ENCODE measurements at regions not wholly inside any gene's neighbourhood (a gene's known extent, or its start where the extent isn't known, plus 50 kb on each side); places are given as distances from the start of the nearest gene placed in this dataset.
"Not testable (repeated sequence)": the region's sequence is repeated elsewhere in the genome, so short reads cannot be mapped to it uniquely, and the experiment has no call there.

GRCh38 chr6:68031054-68031453 is 604.0 kb upstream of the ADGRB3 start:
- Histone ChIP-seq H3K27me3 (ENCODE audit: control insufficient read depth in 1 of 2, insufficient read depth in 2 of 2, low read length in 2 of 2) (no peaks in the 10 kb centered on the region), H3K36me3 (ENCODE audit: control insufficient read depth in 2 of 2, insufficient read depth in 2 of 2, low read length in 2 of 2) (no peaks in the 10 kb centered on the region), H3K27ac (ENCODE audit: low read length) (no peak overlapping the region), H3K4me3 (ENCODE audit: low read length in 2 of 2) (no peak overlapping the region), H3K9me3 (ENCODE audit: control insufficient read depth in 2 of 2, low read length in 2 of 2) (no peaks in the 10 kb centered on the region), H3K4me1 (ENCODE audit: control insufficient read depth, insufficient read depth, low read length) (no peaks in the 10 kb centered on the region), H3K9ac (ENCODE audit: low read length in 2 of 2) (no peak overlapping the region)

DNA sequence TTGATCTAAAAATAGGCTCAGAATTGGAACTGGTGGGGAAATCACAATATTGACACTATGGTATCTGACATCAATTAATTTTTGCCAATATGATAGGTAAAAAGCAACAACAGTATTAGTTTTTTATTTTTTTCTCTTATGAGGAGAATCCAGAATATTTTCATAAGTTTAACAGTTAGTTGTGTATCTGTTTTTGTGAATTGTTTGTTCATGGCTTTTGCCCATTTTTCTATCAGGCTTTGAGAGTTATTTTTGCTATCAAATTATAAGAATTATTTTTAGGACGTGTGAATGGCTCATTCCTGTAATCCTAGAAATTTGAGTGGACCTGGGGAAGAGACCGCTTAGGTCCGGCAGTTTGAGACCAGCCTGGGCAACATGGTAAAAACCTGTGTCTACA is 608.6 kb upstream of the ADGRB3 start:
- Histone ChIP-seq H3K27me3 (ENCODE audit: control insufficient read depth in 1 of 2, insufficient read depth in 2 of 2, low read length in 2 of 2) (no peaks in the 10 kb centered on the region), H3K27ac (ENCODE audit: low read length) (no peak overlapping the region), H3K9ac (ENCODE audit: low read length in 2 of 2) (no peak overlapping the region), H3K4me1 (ENCODE audit: control insufficient read depth, insufficient read depth, low read length) (no peaks in the 10 kb centered on the region), H3K4me3 (ENCODE audit: low read length in 2 of 2) (no peak overlapping the region), H3K9me3 (ENCODE audit: control insufficient read depth in 2 of 2, low read length in 2 of 2) (no peaks in the 10 kb centered on the region), H3K36me3 (ENCODE audit: control insufficient read depth in 2 of 2, insufficient read depth in 2 of 2, low read length in 2 of 2) (no peaks in the 10 kb centered on the region)

GRCh38 chr6:68025764-68026163 is 609.3 kb upstream of the ADGRB3 start:
- Histone ChIP-seq H3K27ac (ENCODE audit: low read length) (no peak overlapping the region), H3K9ac (ENCODE audit: low read length in 2 of 2) (no peak overlapping the region), H3K36me3 (ENCODE audit: control insufficient read depth in 2 of 2, insufficient read depth in 2 of 2, low read length in 2 of 2) (no peaks in the 10 kb centered on the region), H3K9me3 (ENCODE audit: control insufficient read depth in 2 of 2, low read length in 2 of 2) (no peaks in the 10 kb centered on the region), H3K4me3 (ENCODE audit: low read length in 2 of 2) (no peak overlapping the region), H3K27me3 (ENCODE audit: control insufficient read depth in 1 of 2, insufficient read depth in 2 of 2, low read length in 2 of 2) (no peaks in the 10 kb centered on the region), H3K4me1 (ENCODE audit: control insufficient read depth, insufficient read depth, low read length) (no peaks in the 10 kb centered on the region)

GRCh38 chr6:68024570-68025269 is 610.4 kb upstream of the ADGRB3 start:
- no peaks in the 10 kb centered on the region for H3K4me1 ChIP-seq (ENCODE audit: control insufficient read depth, insufficient read depth, low read length)
- no peaks in the 10 kb centered on the region for H3K27me3 ChIP-seq (ENCODE audit: control insufficient read depth in 1 of 2, insufficient read depth in 2 of 2, low read length in 2 of 2)
- no peaks in the 10 kb centered on the region for H3K9me3 ChIP-seq (ENCODE audit: control insufficient read depth in 2 of 2, low read length in 2 of 2)
- no peaks in the 10 kb centered on the region for H3K36me3 ChIP-seq (ENCODE audit: control insufficient read depth in 2 of 2, insufficient read depth in 2 of 2, low read length in 2 of 2)
- H3K27ac ChIP-seq (ENCODE audit: low read length): no peak overlapping the region
- no peak overlapping the region for H3K9ac ChIP-seq (ENCODE audit: low read length in 2 of 2)
- H3K4me3 ChIP-seq (ENCODE audit: low read length in 2 of 2): no peak overlapping the region

- not testable (repeated sequence) for H3K9ac ChIP-seq (ENCODE audit: low read length in 2 of 2); H3K4me3 ChIP-seq (ENCODE audit: low read length in 2 of 2); H3K27ac ChIP-seq (ENCODE audit: low read length); H3K36me3 ChIP-seq (ENCODE audit: control insufficient read depth in 2 of 2, insufficient read depth in 2 of 2, low read length in 2 of 2); H3K27me3 ChIP-seq (ENCODE audit: control insufficient read depth in 1 of 2, insufficient read depth in 2 of 2, low read length in 2 of 2); H3K9me3 ChIP-seq (ENCODE audit: control insufficient read depth in 2 of 2, low read length in 2 of 2); H3K4me1 ChIP-seq (ENCODE audit: control insufficient read depth, insufficient read depth, low read length)
Observed at GRCh38 chr6:68022968-68023367, 612.1 kb upstream of the ADGRB3 start.

- H3K27ac ChIP-seq (ENCODE audit: low read length): no peak overlapping the region
- H3K4me1 ChIP-seq (ENCODE audit: control insufficient read depth, insufficient read depth, low read length): no peaks in the 10 kb centered on the region
- H3K4me3 ChIP-seq (ENCODE audit: low read length in 2 of 2): no peak overlapping the region
- no peak overlapping the region for H3K9ac ChIP-seq (ENCODE audit: low read length in 2 of 2)
- H3K9me3 ChIP-seq (ENCODE audit: control insufficient read depth in 2 of 2, low read length in 2 of 2): no peaks in the 10 kb centered on the region
- H3K36me3 ChIP-seq (ENCODE audit: control insufficient read depth in 2 of 2, insufficient read depth in 2 of 2, low read length in 2 of 2): no peaks in the 10 kb centered on the region
- no peaks in the 10 kb centered on the region for H3K27me3 ChIP-seq (ENCODE audit: control insufficient read depth in 1 of 2, insufficient read depth in 2 of 2, low read length in 2 of 2)
Observed at GRCh38 chr6:68013780-68014515, 621.1 kb upstream of the ADGRB3 start.

DNA sequence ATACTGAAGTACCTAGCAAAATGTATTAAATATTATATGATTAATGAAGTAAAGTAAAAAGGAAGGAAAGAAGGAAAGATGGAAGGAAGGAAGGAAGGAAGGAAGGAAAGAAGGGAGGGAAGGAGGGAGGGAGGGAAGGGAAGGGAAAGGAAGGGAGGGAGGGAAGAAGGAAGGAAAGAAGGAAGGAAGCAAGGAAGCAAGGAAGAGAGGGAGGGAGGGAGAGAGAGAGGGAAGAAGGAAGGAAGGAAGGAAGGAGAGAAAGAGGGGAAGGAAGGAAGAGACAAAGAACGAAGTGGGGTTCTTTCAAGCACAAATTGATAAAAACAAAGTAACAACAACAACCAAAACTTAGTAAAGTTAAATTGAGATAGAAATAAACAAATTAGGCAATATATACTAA is 622.3 kb upstream of the ADGRB3 start:
- Histone ChIP-seq H3K4me3 (ENCODE audit: low read length in 2 of 2) (no peak overlapping the region), H3K27me3 (ENCODE audit: control insufficient read depth in 1 of 2, insufficient read depth in 2 of 2, low read length in 2 of 2) (no peaks in the 10 kb centered on the region), H3K27ac (ENCODE audit: low read length) (no peak overlapping the region), H3K9me3 (ENCODE audit: control insufficient read depth in 2 of 2, low read length in 2 of 2) (no peaks in the 10 kb centered on the region), H3K9ac (ENCODE audit: low read length in 2 of 2) (no peak overlapping the region), H3K4me1 (ENCODE audit: control insufficient read depth, insufficient read depth, low read length) (no peaks in the 10 kb centered on the region), H3K36me3 (ENCODE audit: control insufficient read depth in 2 of 2, insufficient read depth in 2 of 2, low read length in 2 of 2) (no peaks in the 10 kb centered on the region)

- H3K9me3 ChIP-seq (ENCODE audit: control insufficient read depth in 2 of 2, low read length in 2 of 2): no peaks in the 10 kb centered on the region
- H3K9ac ChIP-seq (ENCODE audit: low read length in 2 of 2): no peak overlapping the region
- H3K4me3 ChIP-seq (ENCODE audit: low read length in 2 of 2): no peak overlapping the region
- no peaks in the 10 kb centered on the region for H3K4me1 ChIP-seq (ENCODE audit: control insufficient read depth, insufficient read depth, low read length)
- H3K36me3 ChIP-seq (ENCODE audit: control insufficient read depth in 2 of 2, insufficient read depth in 2 of 2, low read length in 2 of 2): no peaks in the 10 kb centered on the region
- H3K27me3 ChIP-seq (ENCODE audit: control insufficient read depth in 1 of 2, insufficient read depth in 2 of 2, low read length in 2 of 2): no peaks in the 10 kb centered on the region
- no peak overlapping the region for H3K27ac ChIP-seq (ENCODE audit: low read length)
Observed at GRCh38 chr6:68010936-68011335, 624.1 kb upstream of the ADGRB3 start.

GRCh38 chr6:68008445-68008844 is 626.6 kb upstream of the ADGRB3 start:
- H3K27me3 ChIP-seq (ENCODE audit: control insufficient read depth in 1 of 2, insufficient read depth in 2 of 2, low read length in 2 of 2): no peaks in the 10 kb centered on the region
- no peak overlapping the region for H3K27ac ChIP-seq (ENCODE audit: low read length)
- no peaks in the 10 kb centered on the region for H3K4me1 ChIP-seq (ENCODE audit: control insufficient read depth, insufficient read depth, low read length)
- no peaks in the 10 kb centered on the region for H3K9me3 ChIP-seq (ENCODE audit: control insufficient read depth in 2 of 2, low read length in 2 of 2)
- no peak overlapping the region for H3K4me3 ChIP-seq (ENCODE audit: low read length in 2 of 2)
- H3K36me3 ChIP-seq (ENCODE audit: control insufficient read depth in 2 of 2, insufficient read depth in 2 of 2, low read length in 2 of 2): no peaks in the 10 kb centered on the region
- H3K9ac ChIP-seq (ENCODE audit: low read length in 2 of 2): no peak overlapping the region

- Histone ChIP-seq H3K9me3 (ENCODE audit: control insufficient read depth in 2 of 2, low read length in 2 of 2) (no peaks in the 10 kb centered on the region), H3K4me1 (ENCODE audit: control insufficient read depth, insufficient read depth, low read length) (no peaks in the 10 kb centered on the region), H3K4me3 (ENCODE audit: low read length in 2 of 2) (no peak overlapping the region), H3K27ac (ENCODE audit: low read length) (no peak overlapping the region), H3K9ac (ENCODE audit: low read length in 2 of 2) (no peak overlapping the region), H3K27me3 (ENCODE audit: control insufficient read depth in 1 of 2, insufficient read depth in 2 of 2, low read length in 2 of 2) (no peaks in the 10 kb centered on the region), H3K36me3 (ENCODE audit: control insufficient read depth in 2 of 2, insufficient read depth in 2 of 2, low read length in 2 of 2) (no peaks in the 10 kb centered on the region)
Observed at GRCh38 chr6:68007717-68008116, 627.4 kb upstream of the ADGRB3 start.

DNA sequence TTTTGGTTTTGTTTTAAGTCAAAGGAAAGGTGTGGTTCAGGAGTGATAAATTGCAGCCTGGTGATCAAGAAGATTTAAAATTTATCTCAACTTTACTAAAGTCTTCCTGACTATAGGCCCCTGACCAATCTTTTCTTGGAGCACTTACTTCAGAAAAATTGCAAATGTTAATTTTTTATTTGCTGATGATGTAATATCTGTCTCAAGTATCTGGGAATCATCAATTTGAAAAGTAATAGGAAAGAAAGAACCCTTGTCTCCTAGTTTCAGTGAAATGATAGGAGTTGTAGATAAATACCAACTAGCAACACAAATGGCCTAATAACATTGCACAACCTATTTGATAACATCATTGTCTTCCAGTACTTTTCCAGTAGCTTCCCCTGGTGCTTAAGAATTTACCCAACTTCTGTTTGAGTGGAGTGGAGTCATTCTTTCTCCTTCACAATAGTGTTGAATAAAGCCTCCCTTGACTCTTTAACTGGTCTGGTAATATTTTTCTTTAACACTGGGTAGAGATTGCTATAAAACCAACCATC is 648.3 kb upstream of the ADGRB3 start:
- H3K4me3 ChIP-seq (ENCODE audit: low read length in 2 of 2): no peak overlapping the region
- H3K27me3 ChIP-seq (ENCODE audit: control insufficient read depth in 1 of 2, insufficient read depth in 2 of 2, low read length in 2 of 2): no peaks in the 10 kb centered on the region
- H3K9ac ChIP-seq (ENCODE audit: low read length in 2 of 2): no peak overlapping the region
- no peaks in the 10 kb centered on the region for H3K36me3 ChIP-seq (ENCODE audit: control insufficient read depth in 2 of 2, insufficient read depth in 2 of 2, low read length in 2 of 2)
- H3K9me3 ChIP-seq (ENCODE audit: control insufficient read depth in 2 of 2, low read length in 2 of 2): no peaks in the 10 kb centered on the region
- no peak overlapping the region for H3K27ac ChIP-seq (ENCODE audit: low read length)
- no peaks in the 10 kb centered on the region for H3K4me1 ChIP-seq (ENCODE audit: control insufficient read depth, insufficient read depth, low read length)
